HG03060 (cell line): ENCODE measurements at regions not wholly inside any gene's neighbourhood (a gene's known extent, or its start where the extent isn't known, plus 50 kb on each side); places are given as distances from the start of the nearest gene placed in this dataset.

Experiments used
- ATAC-seq: cut with Tn5 transposase; IDR thresholded peaks from one replicate; pipeline ENCODE4 v1.9.1; 2021; ENCODE audit warnings: low read depth, moderate number of reproducible peaks; ENCODE audit not compliant: unreplicated experiment

- ATAC-seq, result no peak
Observed at GRCh38 chr1:38253314-38253713, 206.7 kb upstream of the POU3F1 start.

- no peak for ATAC-seq
Observed at GRCh38 chr1:38250356-38250755, 203.8 kb upstream of the POU3F1 start.

GRCh38 chr1:38249001-38249400, 202.4 kb upstream of the POU3F1 start:
- no peak for ATAC-seq

- no peak for ATAC-seq
Observed at GRCh38 chr1:38246955-38247952, 200.7 kb upstream of the POU3F1 start.

GRCh38 chr1:38244218-38244845, 197.7 kb upstream of the POU3F1 start:
- no peak for ATAC-seq

GRCh38 chr1:38243106-38243505, 196.5 kb upstream of the POU3F1 start:
- no peak for ATAC-seq

GRCh38 chr1:38242506-38242905, 195.9 kb upstream of the POU3F1 start:
- ATAC-seq, result no peak

- ATAC-seq, result no peak
Observed at GRCh38 chr1:38241594-38242334, 195.2 kb upstream of the POU3F1 start.

- no peak for ATAC-seq
Observed at GRCh38 chr1:38240618-38241017, 194.0 kb upstream of the POU3F1 start.

GRCh38 chr1:38239258-38239835, 192.8 kb upstream of the POU3F1 start:
- ATAC-seq, result no peak

GRCh38 chr1:38238294-38238693, 191.7 kb upstream of the POU3F1 start:
- ATAC-seq, result no peak

- ATAC-seq, result no peak
Observed at GRCh38 chr1:38235705-38236104, 189.1 kb upstream of the POU3F1 start.

- ATAC-seq, result no peak
Observed at GRCh38 chr1:38231941-38232340, 185.3 kb upstream of the POU3F1 start.

- ATAC-seq, result no peak
Observed at GRCh38 chr1:38228718-38229117, 182.1 kb upstream of the POU3F1 start.

- ATAC-seq, result no peak
Observed at GRCh38 chr1:38225745-38226144, 179.2 kb upstream of the POU3F1 start.

- ATAC-seq, result no peak
Observed at GRCh38 chr1:38223391-38223790, 176.8 kb upstream of the POU3F1 start.

GRCh38 chr1:38222891-38223290, 176.3 kb upstream of the POU3F1 start:
- no peak for ATAC-seq

- no peak for ATAC-seq
Observed at GRCh38 chr1:38221006-38221649, 174.5 kb upstream of the POU3F1 start.

- no peak for ATAC-seq
Observed at GRCh38 chr1:38217316-38217715, 170.7 kb upstream of the POU3F1 start.
